Thoracic aorta (tissue), 2 donors: ENCODE measurements at regions not wholly inside any gene's neighbourhood (a gene's known extent, or its start where the extent isn't known, plus 50 kb on each side); places are given as distances from the start of the nearest gene placed in this dataset.

ENCODE experiments used
- ATAC-seq: fragments of 150-250 bp; one replicate; pipeline ENCODE4 v1.8.0; 2017; ENCODE audit warnings: low read depth; ENCODE audit not compliant: insufficient number of reproducible peaks, low FRiP score
- DNase-seq: peaks from one replicate; pipeline ENCODE4 v3.0.0-alpha.2; 2020; ENCODE audit warnings: low spot score
- H3K27ac ChIP-seq, 2 donors: fragments of 200-600 bp; sonication (generic); 1 replicate in 1 of 2; 2 replicates in 1 of 2; pipeline ENCODE4 v1.5.1; 2016; ENCODE audit warnings: mild to moderate bottlenecking in 2 of 2, moderate library complexity in 2 of 2
- H3K27me3 ChIP-seq: fragments of 200-600 bp; sonication (generic); replicated peaks from 2 replicates; pipeline ENCODE4 v1.6.0; 2016; ENCODE audit warnings: mild to moderate bottlenecking; ENCODE audit not compliant: insufficient read depth
- H3K36me3 ChIP-seq: fragments of 200-600 bp; sonication (generic); one replicate; pipeline ENCODE4 v1.5.1; 2016
- H3K4me1 ChIP-seq, 2 donors: fragments of 200-600 bp; sonication (generic); 1 replicate in 1 of 2; 2 replicates in 1 of 2; pipeline versions ENCODE4 v1.5.1 to v1.6.0; 2016; ENCODE audit warnings: low read depth in 2 of 2, mild to moderate bottlenecking in 1 of 2; ENCODE audit not compliant: control insufficient read depth in 1 of 2
- H3K4me3 ChIP-seq: fragments of 200-600 bp; sonication (generic); 2 replicates; pipeline ENCODE4 v1.5.1; 2016; ENCODE audit warnings: mild to moderate bottlenecking
- H3K9me3 ChIP-seq: fragments of 200-600 bp; sonication (generic); 2 replicates; pipeline ENCODE4 v1.5.1; 2016
- CTCF ChIP-seq: fragments of 200-600 bp; sonication (generic); IDR thresholded peaks from one replicate; pipeline ENCODE4 v1.5.1; 2019; ENCODE audit warnings: antibody characterized with exemption

GRCh38 chr3:155018621-155019330, 61.3 kb upstream of the MME start:
- Histone ChIP-seq H3K27ac (no peak overlapping the region), H3K36me3 (no peaks in the 10 kb centered on the region), H3K4me1 (no peaks in the 10 kb centered on the region), H3K4me3 (no peak overlapping the region), H3K9me3 (no peaks in the 10 kb centered on the region), H3K27me3 (no peaks in the 10 kb centered on the region)
- DNase-seq, result no peak
- ATAC-seq, result no peak
- TF ChIP-seq CTCF, result no peak

GRCh38 chr3:155015776-155016436, 64.2 kb upstream of the MME start:
- no peaks in the 10 kb centered on the region for H3K4me1 ChIP-seq
- H3K36me3 ChIP-seq, result no peaks in the 10 kb centered on the region
- no peak overlapping the region for H3K4me3 ChIP-seq
- H3K27ac ChIP-seq, result no peak overlapping the region
- H3K27me3 ChIP-seq, result no peaks in the 10 kb centered on the region
- no peak for ATAC-seq
- H3K9me3 ChIP-seq, result no peaks in the 10 kb centered on the region
- TF ChIP-seq CTCF, result no peak
- no peak for DNase-seq

- H3K36me3 ChIP-seq, result no peaks in the 10 kb centered on the region
- H3K9me3 ChIP-seq, result no peaks in the 10 kb centered on the region
- no peaks in the 10 kb centered on the region for H3K27me3 ChIP-seq
- TF ChIP-seq CTCF, result no peak
- H3K4me1 ChIP-seq, result no peaks in the 10 kb centered on the region
- H3K27ac ChIP-seq, result no peak overlapping the region
- no peak for ATAC-seq
- H3K4me3 ChIP-seq, result no peak overlapping the region
- no peak for DNase-seq
Observed at GRCh38 chr3:155014953-155015352, 65.2 kb upstream of the MME start.

GRCh38 chr3:155013427-155013826, 66.7 kb upstream of the MME start:
- H3K36me3 ChIP-seq, result no peaks in the 10 kb centered on the region
- H3K9me3 ChIP-seq, result no peaks in the 10 kb centered on the region
- ATAC-seq, result no peak
- H3K27ac ChIP-seq, result no peak overlapping the region
- no peak overlapping the region for H3K4me3 ChIP-seq
- TF ChIP-seq CTCF, result no peak
- DNase-seq, result no peak
- H3K27me3 ChIP-seq, result no peaks in the 10 kb centered on the region
- H3K4me1 ChIP-seq, result no peaks in the 10 kb centered on the region

- TF ChIP-seq CTCF, result no peak
- Histone ChIP-seq H3K4me3 (no peak overlapping the region), H3K27ac (no peak overlapping the region), H3K36me3 (no peaks in the 10 kb centered on the region), H3K9me3 (no peaks in the 10 kb centered on the region), H3K27me3 (no peaks in the 10 kb centered on the region), H3K4me1 (no peaks in the 10 kb centered on the region)
- ATAC-seq (no peak), DNase-seq (no peak)
Observed at GRCh38 chr3:155012584-155012983, 67.5 kb upstream of the MME start.
